Loucy (cell line): ENCODE measurements at regions not wholly inside any gene's neighbourhood (a gene's known extent, or its start where the extent isn't known, plus 50 kb on each side); places are given as distances from the start of the nearest gene placed in this dataset.

Experiments used
- EZH2phosphoT487 ChIP-seq: fragments of 200-600 bp; IDR thresholded peaks from 2 replicates; pipeline ENCODE4 v1.6.1; 2018; ENCODE audit warnings: antibody characterized with exemption, mild to moderate bottlenecking, moderate library complexity, borderline replicate concordance
- TF ChIP-seq, protein P1 (sequence below): fragments of 200-600 bp; sonication (generic); conservative IDR thresholded peaks from 2 replicates; pipeline ENCODE4 v1.5.1; 2014; ENCODE audit warnings: mild to moderate bottlenecking, antibody characterized with exemption, low read length

DNA sequence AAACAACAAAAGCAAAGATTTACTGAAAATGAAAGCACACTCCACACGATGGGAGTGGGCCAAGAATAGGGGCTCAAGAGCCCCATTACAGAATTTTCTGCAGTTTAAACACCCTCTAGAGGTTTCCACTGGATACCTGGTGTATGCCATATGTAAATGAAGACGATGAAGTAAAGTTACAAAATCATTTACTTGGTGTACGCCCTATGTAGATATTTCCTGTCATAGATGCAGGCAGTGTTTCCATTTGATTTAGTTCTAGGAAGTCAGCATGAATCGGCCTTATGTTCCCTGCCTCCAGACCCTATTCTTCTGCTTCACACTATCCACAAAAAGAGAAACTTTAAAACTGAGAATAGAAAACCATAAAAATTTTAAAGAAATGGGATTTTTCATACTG, 404.4 kb upstream of the GJE1 start:
- TF ChIP-seq, protein P1, sequence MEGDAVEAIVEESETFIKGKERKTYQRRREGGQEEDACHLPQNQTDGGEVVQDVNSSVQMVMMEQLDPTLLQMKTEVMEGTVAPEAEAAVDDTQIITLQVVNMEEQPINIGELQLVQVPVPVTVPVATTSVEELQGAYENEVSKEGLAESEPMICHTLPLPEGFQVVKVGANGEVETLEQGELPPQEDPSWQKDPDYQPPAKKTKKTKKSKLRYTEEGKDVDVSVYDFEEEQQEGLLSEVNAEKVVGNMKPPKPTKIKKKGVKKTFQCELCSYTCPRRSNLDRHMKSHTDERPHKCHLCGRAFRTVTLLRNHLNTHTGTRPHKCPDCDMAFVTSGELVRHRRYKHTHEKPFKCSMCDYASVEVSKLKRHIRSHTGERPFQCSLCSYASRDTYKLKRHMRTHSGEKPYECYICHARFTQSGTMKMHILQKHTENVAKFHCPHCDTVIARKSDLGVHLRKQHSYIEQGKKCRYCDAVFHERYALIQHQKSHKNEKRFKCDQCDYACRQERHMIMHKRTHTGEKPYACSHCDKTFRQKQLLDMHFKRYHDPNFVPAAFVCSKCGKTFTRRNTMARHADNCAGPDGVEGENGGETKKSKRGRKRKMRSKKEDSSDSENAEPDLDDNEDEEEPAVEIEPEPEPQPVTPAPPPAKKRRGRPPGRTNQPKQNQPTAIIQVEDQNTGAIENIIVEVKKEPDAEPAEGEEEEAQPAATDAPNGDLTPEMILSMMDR, result no peak
- no peak for TF ChIP-seq EZH2phosphoT487
